ENCODE measurements at regions not wholly inside any gene's neighbourhood (a gene's known extent, or its start where the extent isn't known, plus 50 kb on each side); places are given as distances from the start of the nearest gene placed in this dataset.

DNA sequence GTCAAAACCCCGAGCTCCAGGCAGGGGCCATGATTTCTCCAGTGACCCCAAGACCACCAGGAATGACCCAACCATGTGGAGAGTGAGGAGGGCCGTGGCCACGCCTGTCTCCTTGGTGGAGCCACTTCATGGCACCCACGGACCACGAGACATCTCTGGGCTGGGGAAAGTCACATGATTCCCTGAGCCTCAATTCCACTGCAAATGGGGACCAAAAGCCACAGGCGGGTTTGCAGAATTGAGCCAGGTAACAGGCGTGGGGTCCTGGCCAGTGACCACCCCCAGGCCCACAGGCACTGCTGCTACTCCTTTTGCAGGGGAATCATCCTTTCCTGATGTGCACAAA is 178.9 kb downstream of the CTTN start:
- DNase-seq (no peak), ATAC-seq (ENCODE audit: insufficient read depth, low read depth) (no peak)
- Histone ChIP-seq H3K79me2 (ENCODE audit: insufficient read depth, low read length) (no peaks in the 10 kb centered on the region), H3K9ac (ENCODE audit: low read depth, low read length) (no peak overlapping the region), H3K4me2 (ENCODE audit: insufficient read depth, low read length) (no peak overlapping the region), H3K4me1 (ENCODE audit: insufficient read depth, low read length) (no peaks in the 10 kb centered on the region), H3K27me3 (ENCODE audit: insufficient read depth, low read length, poor library complexity) (no peaks in the 10 kb centered on the region), H4K20me1 (ENCODE audit: insufficient read depth, low read length) (peaks cover 13% of the 10 kb centered on the region; the same call in 1 of the 2 replicates), H3K9me3 (ENCODE audit: insufficient read depth, low read length, severe bottlenecking) (no peaks in the 10 kb centered on the region), H3K36me3 (ENCODE audit: insufficient read depth, low read length) (no peaks in the 10 kb centered on the region), H3K4me3 (ENCODE audit: low read depth in 1 of 2, low read length in 2 of 2) (no peak overlapping the region), H3K27ac (ENCODE audit: low read length) (no peak overlapping the region), H2AFZ (ENCODE audit: low read depth, low read length) (no peak overlapping the region)
- TF ChIP-seq, protein P1, sequence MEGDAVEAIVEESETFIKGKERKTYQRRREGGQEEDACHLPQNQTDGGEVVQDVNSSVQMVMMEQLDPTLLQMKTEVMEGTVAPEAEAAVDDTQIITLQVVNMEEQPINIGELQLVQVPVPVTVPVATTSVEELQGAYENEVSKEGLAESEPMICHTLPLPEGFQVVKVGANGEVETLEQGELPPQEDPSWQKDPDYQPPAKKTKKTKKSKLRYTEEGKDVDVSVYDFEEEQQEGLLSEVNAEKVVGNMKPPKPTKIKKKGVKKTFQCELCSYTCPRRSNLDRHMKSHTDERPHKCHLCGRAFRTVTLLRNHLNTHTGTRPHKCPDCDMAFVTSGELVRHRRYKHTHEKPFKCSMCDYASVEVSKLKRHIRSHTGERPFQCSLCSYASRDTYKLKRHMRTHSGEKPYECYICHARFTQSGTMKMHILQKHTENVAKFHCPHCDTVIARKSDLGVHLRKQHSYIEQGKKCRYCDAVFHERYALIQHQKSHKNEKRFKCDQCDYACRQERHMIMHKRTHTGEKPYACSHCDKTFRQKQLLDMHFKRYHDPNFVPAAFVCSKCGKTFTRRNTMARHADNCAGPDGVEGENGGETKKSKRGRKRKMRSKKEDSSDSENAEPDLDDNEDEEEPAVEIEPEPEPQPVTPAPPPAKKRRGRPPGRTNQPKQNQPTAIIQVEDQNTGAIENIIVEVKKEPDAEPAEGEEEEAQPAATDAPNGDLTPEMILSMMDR (IDR thresholded peaks at IDR 0.05; ENCODE audit: borderline replicate concordance, extremely low read depth, low read length, poor library complexity, severe bottlenecking): no peak
- TF ChIP-seq EZH2 (IDR thresholded peaks at IDR 0.05; ENCODE audit: borderline replicate concordance, low read depth, low read length, severe bottlenecking): no peak

DNA sequence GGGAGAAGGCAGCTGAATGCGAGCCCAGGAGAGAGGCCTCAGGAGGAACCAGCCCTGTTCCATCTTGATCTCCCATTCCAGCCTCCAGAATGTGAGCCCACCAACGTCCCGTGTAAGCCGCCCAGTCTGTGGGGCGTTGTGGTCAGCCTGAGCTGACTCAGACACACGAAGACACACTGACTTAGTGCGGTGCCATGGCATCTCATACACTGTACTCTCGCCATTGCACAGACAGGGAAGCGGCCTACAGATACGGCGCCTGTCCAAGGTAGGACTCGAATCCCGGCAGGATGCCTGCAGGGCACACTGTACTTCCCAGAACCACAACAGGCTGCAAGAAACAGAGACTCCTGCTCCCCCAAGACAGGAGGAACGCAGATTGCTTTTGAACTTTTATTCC is 179.6 kb downstream of the CTTN start:
- H4K20me1 ChIP-seq (ENCODE audit: insufficient read depth, low read length): peaks cover 20% of the 10 kb centered on the region

DNA sequence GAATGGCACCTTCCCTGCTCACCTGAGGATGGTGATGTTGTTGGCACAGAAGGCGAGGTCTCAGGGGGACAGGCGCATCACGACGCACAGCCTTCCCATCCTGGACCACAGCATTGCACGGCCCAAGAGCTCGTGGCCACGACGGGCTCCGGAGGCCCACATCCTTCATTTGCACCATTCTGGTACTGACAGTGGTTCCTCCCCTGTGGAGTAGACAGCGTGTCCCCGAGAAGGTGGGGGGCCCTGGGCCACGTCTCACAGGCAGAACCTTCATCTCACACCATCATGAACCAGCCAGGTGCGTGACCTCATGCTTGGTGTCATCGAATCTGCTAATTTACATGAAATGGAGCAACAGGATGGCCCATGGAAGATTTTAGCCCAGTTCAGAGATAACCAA is 180.0 kb downstream of the CTTN start:
- Histone ChIP-seq H3K27ac (ENCODE audit: low read length) (no peak overlapping the region), H3K27me3 (ENCODE audit: insufficient read depth, low read length, poor library complexity) (no peaks in the 10 kb centered on the region), H3K36me3 (ENCODE audit: insufficient read depth, low read length) (no peaks in the 10 kb centered on the region), H2AFZ (ENCODE audit: low read depth, low read length) (no peak overlapping the region), H3K79me2 (ENCODE audit: insufficient read depth, low read length) (no peaks in the 10 kb centered on the region), H3K4me1 (ENCODE audit: insufficient read depth, low read length) (no peaks in the 10 kb centered on the region), H4K20me1 (ENCODE audit: insufficient read depth, low read length) (peaks cover 24% of the 10 kb centered on the region), H3K9ac (ENCODE audit: low read depth, low read length) (no peak overlapping the region), H3K9me3 (ENCODE audit: insufficient read depth, low read length, severe bottlenecking) (no peaks in the 10 kb centered on the region), H3K4me3 (ENCODE audit: low read depth in 1 of 2, low read length in 2 of 2) (no peak overlapping the region), H3K4me2 (ENCODE audit: insufficient read depth, low read length) (no peak overlapping the region)
- ATAC-seq (ENCODE audit: insufficient read depth, low read depth) (no peak), DNase-seq (no peak)
- TF ChIP-seq, protein P1 (IDR thresholded peaks at IDR 0.05; ENCODE audit: borderline replicate concordance, extremely low read depth, low read length, poor library complexity, severe bottlenecking): no peak
- no peak for TF ChIP-seq EZH2 (IDR thresholded peaks at IDR 0.05; ENCODE audit: borderline replicate concordance, low read depth, low read length, severe bottlenecking)

More for the DNA sequence above, 179.6 kb downstream of the CTTN start:
- H2AFZ ChIP-seq (ENCODE audit: low read depth, low read length): no peak overlapping the region
- DNase-seq: no peak
- H3K9me3 ChIP-seq (ENCODE audit: insufficient read depth, low read length, severe bottlenecking): no peaks in the 10 kb centered on the region
- H3K36me3 ChIP-seq (ENCODE audit: insufficient read depth, low read length): no peaks in the 10 kb centered on the region
- TF ChIP-seq, protein P1 (IDR thresholded peaks at IDR 0.05; ENCODE audit: borderline replicate concordance, extremely low read depth, low read length, poor library complexity, severe bottlenecking): no peak
- no peak for TF ChIP-seq EZH2 (IDR thresholded peaks at IDR 0.05; ENCODE audit: borderline replicate concordance, low read depth, low read length, severe bottlenecking)
- no peak for ATAC-seq (ENCODE audit: insufficient read depth, low read depth)
- H3K79me2 ChIP-seq (ENCODE audit: insufficient read depth, low read length): no peaks in the 10 kb centered on the region
- no peak overlapping the region for H3K4me3 ChIP-seq (ENCODE audit: low read depth in 1 of 2, low read length in 2 of 2)
- no peak overlapping the region for H3K27ac ChIP-seq (ENCODE audit: low read length)
- no peaks in the 10 kb centered on the region for H3K27me3 ChIP-seq (ENCODE audit: insufficient read depth, low read length, poor library complexity)
- H3K4me1 ChIP-seq (ENCODE audit: insufficient read depth, low read length): no peaks in the 10 kb centered on the region
- H3K4me2 ChIP-seq (ENCODE audit: insufficient read depth, low read length): no peak overlapping the region
- H3K9ac ChIP-seq (ENCODE audit: low read depth, low read length): no peak overlapping the region

DNA sequence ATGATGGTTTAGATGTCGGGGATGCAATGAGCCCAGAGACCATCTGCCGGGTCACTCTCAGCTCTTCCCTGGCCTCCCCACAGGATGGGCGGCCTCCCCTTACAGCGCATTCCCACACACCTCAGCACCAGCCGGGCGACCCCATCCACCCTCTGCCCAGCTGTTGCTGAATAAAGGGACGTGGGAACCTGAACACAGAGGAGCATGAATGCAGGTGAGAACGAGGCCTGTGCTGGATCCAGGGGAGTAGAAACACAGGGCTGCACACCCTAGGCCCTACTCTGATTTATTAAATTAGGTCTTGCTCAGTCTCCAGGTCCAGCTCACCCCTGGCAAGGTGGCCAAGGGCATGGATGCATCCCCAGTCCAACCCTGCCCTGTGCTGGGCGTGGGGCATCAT is 180.5 kb downstream of the CTTN start:
- Histone ChIP-seq H3K4me2 (ENCODE audit: insufficient read depth, low read length) (no peak overlapping the region), H3K9ac (ENCODE audit: low read depth, low read length) (no peak overlapping the region), H3K4me3 (ENCODE audit: low read depth in 1 of 2, low read length in 2 of 2) (no peak overlapping the region), H3K79me2 (ENCODE audit: insufficient read depth, low read length) (no peaks in the 10 kb centered on the region), H2AFZ (ENCODE audit: low read depth, low read length) (no peak overlapping the region), H3K27ac (ENCODE audit: low read length) (no peak overlapping the region), H4K20me1 (ENCODE audit: insufficient read depth, low read length) (peaks cover 25% of the 10 kb centered on the region), H3K9me3 (ENCODE audit: insufficient read depth, low read length, severe bottlenecking) (no peaks in the 10 kb centered on the region), H3K27me3 (ENCODE audit: insufficient read depth, low read length, poor library complexity) (no peaks in the 10 kb centered on the region), H3K36me3 (ENCODE audit: insufficient read depth, low read length) (no peaks in the 10 kb centered on the region), H3K4me1 (ENCODE audit: insufficient read depth, low read length) (no peaks in the 10 kb centered on the region)
- ATAC-seq (ENCODE audit: insufficient read depth, low read depth) (no peak), DNase-seq (no peak)
- TF ChIP-seq EZH2 (IDR thresholded peaks at IDR 0.05; ENCODE audit: borderline replicate concordance, low read depth, low read length, severe bottlenecking): no peak
- TF ChIP-seq, protein P1 (IDR thresholded peaks at IDR 0.05; ENCODE audit: borderline replicate concordance, extremely low read depth, low read length, poor library complexity, severe bottlenecking): no peak
